ENCODE measurements at regions not wholly inside any gene's neighbourhood (a gene's known extent, or its start where the extent isn't known, plus 50 kb on each side); places are given as distances from the start of the nearest gene placed in this dataset.

DNA sequence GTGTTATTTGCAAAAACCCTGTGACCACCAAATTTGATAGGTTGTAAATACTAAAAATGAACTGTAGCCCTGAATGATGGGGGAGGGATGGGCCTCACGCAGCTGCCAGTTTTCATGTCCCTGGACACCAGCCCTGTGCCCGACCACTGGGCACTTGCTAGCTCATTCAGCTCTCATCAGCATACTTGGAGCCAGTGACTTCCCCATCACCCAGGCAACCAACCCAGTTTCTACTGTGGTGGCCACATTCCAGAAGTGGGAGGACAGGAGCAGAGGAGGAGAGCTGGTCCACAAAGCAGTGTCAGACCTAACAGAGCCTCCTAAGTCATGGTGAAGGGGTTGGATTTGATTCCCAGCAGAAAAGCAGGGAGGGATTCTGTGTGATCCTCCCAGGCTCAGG, 128.2 kb downstream of the CPEB2 start:
- Histone ChIP-seq H3K9me3 (ENCODE audit: control insufficient read depth, insufficient read depth, low read length) (no peaks in the 10 kb centered on the region), H3K4me3 (ENCODE audit: low read depth, low read length) (no peak overlapping the region), H3K4me1 (ENCODE audit: control insufficient read depth, insufficient read depth, low read length) (peaks cover 9% of the 10 kb centered on the region), H3K27ac (ENCODE audit: low read depth, low read length) (no peak overlapping the region), H3K27me3 (ENCODE audit: control insufficient read depth, insufficient read depth, low read length) (no peaks in the 10 kb centered on the region), H3K36me3 (ENCODE audit: control insufficient read depth, insufficient read depth, low read length) (no peaks in the 10 kb centered on the region)
- WGBS (ENCODE audit: insufficient coverage): no CpG with 5 or more reads among the region's 2 CpGs
- peak in 5 of 6 donors; percentile 51 to 88 (median 76) for DNase-seq (ENCODE audit: low read depth in 4 of 6, low spot score in 6 of 6)

DNA sequence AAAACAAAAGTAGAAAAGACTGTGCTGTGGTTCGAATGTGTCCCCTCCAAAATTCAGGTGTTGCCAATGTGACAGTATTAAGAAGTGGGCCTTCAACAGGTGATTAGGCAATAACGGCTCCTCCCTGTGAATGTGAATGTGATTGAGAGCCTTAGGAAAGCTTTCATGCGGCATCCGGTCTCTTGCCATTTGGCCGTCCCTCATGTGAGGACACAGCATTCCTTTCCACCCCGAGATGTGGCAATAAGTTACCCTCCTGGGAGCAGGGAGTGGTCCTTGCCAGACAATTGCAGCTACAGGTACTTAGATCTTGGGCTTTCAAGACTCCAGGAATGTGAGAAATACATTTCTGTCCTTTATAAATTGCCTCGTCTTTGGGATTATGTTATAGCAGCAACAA, 129.3 kb downstream of the CPEB2 start:
- 77% methylated on average over 5 of the region's 7 CpGs for WGBS (ENCODE audit: insufficient coverage)
- Histone ChIP-seq H3K4me3 (ENCODE audit: low read depth, low read length) (no peak overlapping the region), H3K9me3 (ENCODE audit: control insufficient read depth, insufficient read depth, low read length) (peaks cover 1% of the 10 kb centered on the region), H3K27me3 (ENCODE audit: control insufficient read depth, insufficient read depth, low read length) (no peaks in the 10 kb centered on the region), H3K4me1 (ENCODE audit: control insufficient read depth, insufficient read depth, low read length) (peaks cover 9% of the 10 kb centered on the region), H3K27ac (ENCODE audit: low read depth, low read length) (no peak overlapping the region), H3K36me3 (ENCODE audit: control insufficient read depth, insufficient read depth, low read length) (no peaks in the 10 kb centered on the region)
- DNase-seq (ENCODE audit: low read depth in 4 of 6, low spot score in 6 of 6): no peak

DNA sequence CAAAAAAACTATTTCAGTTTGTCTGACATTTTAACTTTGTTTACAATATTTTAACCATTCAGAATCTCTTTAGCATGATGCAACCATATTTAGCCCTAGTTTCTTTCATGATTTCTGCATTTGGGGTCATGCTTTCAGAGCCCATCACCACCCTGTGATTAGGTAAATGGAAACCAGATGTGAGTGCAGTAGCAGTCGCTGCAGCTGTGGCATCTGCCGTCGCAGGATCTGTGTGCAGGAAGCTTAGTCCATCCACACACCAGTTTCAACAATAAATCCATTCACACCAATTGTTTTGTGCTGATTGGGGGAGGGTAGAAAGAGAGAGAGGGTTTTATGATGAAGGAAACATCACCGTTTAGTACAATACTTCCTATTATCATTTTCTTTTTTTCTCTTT, 130.5 kb downstream of the CPEB2 start:
- peaks cover 9% of the 10 kb centered on the region for H3K4me1 ChIP-seq (ENCODE audit: control insufficient read depth, insufficient read depth, low read length)
- WGBS (ENCODE audit: insufficient coverage): no CpG with 5 or more reads among the region's 4 CpGs
- H3K4me3 ChIP-seq (ENCODE audit: low read depth, low read length): no peak overlapping the region
- no peaks in the 10 kb centered on the region for H3K27me3 ChIP-seq (ENCODE audit: control insufficient read depth, insufficient read depth, low read length)
- DNase-seq (ENCODE audit: low read depth in 4 of 6, low spot score in 6 of 6): peak in 1 of 6 donors; percentile 35
- peaks cover 1% of the 10 kb centered on the region for H3K9me3 ChIP-seq (ENCODE audit: control insufficient read depth, insufficient read depth, low read length)
- H3K27ac ChIP-seq (ENCODE audit: low read depth, low read length): no peak overlapping the region
- no peaks in the 10 kb centered on the region for H3K36me3 ChIP-seq (ENCODE audit: control insufficient read depth, insufficient read depth, low read length)

DNA sequence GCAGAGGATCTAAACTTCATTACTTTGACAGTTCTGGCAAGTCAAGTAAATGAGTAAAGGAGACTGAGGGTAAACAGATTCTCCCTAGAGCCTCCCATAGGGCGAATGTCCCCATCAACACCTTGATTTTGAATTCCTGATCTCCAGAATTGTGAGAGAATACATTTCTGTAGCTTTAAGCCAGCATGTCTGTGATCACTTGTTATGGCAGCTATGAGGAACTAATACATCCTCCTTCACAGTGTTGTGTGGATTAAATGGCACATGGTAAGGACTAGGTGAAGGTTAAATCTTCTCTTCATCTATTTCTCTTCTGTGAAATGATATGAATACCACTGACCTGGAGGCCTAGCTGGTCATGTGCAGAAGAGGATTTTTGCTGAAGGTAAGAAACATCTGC, 137.3 kb downstream of the CPEB2 start:
- H3K9me3 ChIP-seq (ENCODE audit: control insufficient read depth, insufficient read depth, low read length): peaks cover 1% of the 10 kb centered on the region
- no peaks in the 10 kb centered on the region for H3K4me1 ChIP-seq (ENCODE audit: control insufficient read depth, insufficient read depth, low read length)
- WGBS (ENCODE audit: insufficient coverage): no CpG with 5 or more reads among the region's 1 CpG
- DNase-seq (ENCODE audit: low read depth in 4 of 6, low spot score in 6 of 6): no peak
- no peak overlapping the region for H3K4me3 ChIP-seq (ENCODE audit: low read depth, low read length)
- no peak overlapping the region for H3K27ac ChIP-seq (ENCODE audit: low read depth, low read length)
- H3K36me3 ChIP-seq (ENCODE audit: control insufficient read depth, insufficient read depth, low read length): no peaks in the 10 kb centered on the region
- no peaks in the 10 kb centered on the region for H3K27me3 ChIP-seq (ENCODE audit: control insufficient read depth, insufficient read depth, low read length)

DNA sequence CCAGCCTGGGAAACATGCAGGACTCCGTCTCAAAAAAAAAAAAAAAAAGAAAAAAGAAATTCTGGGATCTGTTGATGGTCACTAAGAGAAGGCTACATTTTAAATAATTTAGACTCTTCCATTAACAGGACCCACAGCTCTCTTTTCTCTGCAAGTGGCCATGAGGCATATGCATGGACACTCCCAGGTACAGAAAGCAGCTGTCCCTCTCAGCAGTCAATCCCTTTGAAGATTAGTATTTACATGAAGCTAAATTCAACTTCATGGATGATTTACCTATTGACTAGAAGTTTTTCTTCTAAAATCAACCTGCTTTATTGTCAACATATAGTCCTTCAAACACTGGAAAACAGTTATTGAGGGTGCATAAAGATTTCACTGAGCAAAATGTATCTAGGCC, 139.9 kb downstream of the CPEB2 start:
- Histone ChIP-seq H3K9me3 (ENCODE audit: control insufficient read depth, insufficient read depth, low read length) (no peaks in the 10 kb centered on the region), H3K4me3 (ENCODE audit: low read depth, low read length) (no peak overlapping the region), H3K27ac (ENCODE audit: low read depth, low read length) (no peak overlapping the region), H3K36me3 (ENCODE audit: control insufficient read depth, insufficient read depth, low read length) (no peaks in the 10 kb centered on the region), H3K4me1 (ENCODE audit: control insufficient read depth, insufficient read depth, low read length) (peaks cover 5% of the 10 kb centered on the region), H3K27me3 (ENCODE audit: control insufficient read depth, insufficient read depth, low read length) (no peaks in the 10 kb centered on the region)
- DNase-seq (ENCODE audit: low read depth in 4 of 6, low spot score in 6 of 6): no peak
- no CpG with 5 or more reads among the region's 1 CpG for WGBS (ENCODE audit: insufficient coverage)

DNA sequence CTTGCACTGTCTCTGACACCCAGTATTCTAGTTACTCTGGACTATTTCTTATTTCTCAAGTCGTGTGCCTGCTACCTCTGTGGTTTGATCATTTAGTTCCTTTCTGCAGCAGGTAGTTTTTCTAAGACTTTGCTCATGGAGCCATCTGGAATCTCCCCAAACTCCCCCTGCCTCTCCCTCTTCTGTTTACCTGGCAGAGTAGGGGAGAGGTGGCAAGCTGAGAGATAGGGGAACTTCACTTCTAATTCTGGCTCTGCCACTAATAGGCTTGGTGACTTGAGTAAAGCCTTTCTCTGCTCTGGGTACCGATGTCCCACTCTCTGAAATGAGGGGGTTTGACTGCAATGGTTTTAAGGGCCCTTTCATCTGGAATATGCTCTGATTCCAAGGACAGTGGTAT, 141.3 kb downstream of the CPEB2 start:
- 100% methylated on average over 1 of the region's 2 CpGs for WGBS (ENCODE audit: insufficient coverage)
- no peak overlapping the region for H3K27ac ChIP-seq (ENCODE audit: low read depth, low read length)

DNA sequence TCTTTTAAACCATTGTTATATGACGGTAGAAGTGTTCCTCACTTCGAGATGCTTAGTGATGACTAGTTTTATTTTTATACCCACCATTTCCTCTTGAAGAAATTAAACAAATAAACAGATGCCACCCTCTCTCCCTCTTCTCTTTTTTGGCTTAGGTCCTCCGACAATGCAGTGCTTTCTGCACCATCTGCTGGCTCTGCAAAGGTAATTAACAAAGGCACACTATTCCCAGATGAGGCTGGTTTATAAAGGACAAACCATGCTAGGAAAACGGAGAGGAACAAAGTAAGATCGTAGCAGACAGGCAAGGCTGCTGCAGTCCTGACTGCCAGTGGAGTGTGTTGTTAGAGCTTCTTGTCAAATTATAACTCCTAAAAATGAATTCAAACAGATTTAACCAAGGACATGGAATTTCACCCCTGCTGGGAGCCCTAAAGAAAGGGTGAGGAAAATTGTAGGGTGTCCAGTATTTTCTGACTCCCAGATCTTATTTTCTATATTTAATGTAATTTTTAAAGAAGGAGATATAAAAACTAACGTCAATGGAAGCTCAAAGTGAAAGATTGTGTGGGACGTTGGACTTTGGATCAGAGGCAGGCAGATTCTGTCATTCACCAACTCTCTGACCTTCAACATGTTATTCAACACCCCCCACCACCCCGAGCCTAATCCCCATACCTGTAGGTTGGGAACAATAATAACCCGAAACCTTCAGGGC, 142.1 kb downstream of the CPEB2 start:
- Histone ChIP-seq H3K4me3 (ENCODE audit: low read depth, low read length) (no peak overlapping the region), H3K9me3 (ENCODE audit: control insufficient read depth, insufficient read depth, low read length) (no peaks in the 10 kb centered on the region), H3K27me3 (ENCODE audit: control insufficient read depth, insufficient read depth, low read length) (no peaks in the 10 kb centered on the region), H3K36me3 (ENCODE audit: control insufficient read depth, insufficient read depth, low read length) (no peaks in the 10 kb centered on the region), H3K4me1 (ENCODE audit: control insufficient read depth, insufficient read depth, low read length) (peaks cover 23% of the 10 kb centered on the region), H3K27ac (ENCODE audit: low read depth, low read length) (no peak overlapping the region)
- WGBS (ENCODE audit: insufficient coverage): 57% methylated on average over 2 of the region's 9 CpGs
- peak in 2 of 6 donors; percentile 58 to 91 for DNase-seq (ENCODE audit: low read depth in 4 of 6, low spot score in 6 of 6)

More for the DNA sequence above, 141.3 kb downstream of the CPEB2 start:
- Histone ChIP-seq H3K27me3 (ENCODE audit: control insufficient read depth, insufficient read depth, low read length) (no peaks in the 10 kb centered on the region), H3K4me3 (ENCODE audit: low read depth, low read length) (no peak overlapping the region), H3K4me1 (ENCODE audit: control insufficient read depth, insufficient read depth, low read length) (peaks cover 14% of the 10 kb centered on the region), H3K9me3 (ENCODE audit: control insufficient read depth, insufficient read depth, low read length) (no peaks in the 10 kb centered on the region), H3K36me3 (ENCODE audit: control insufficient read depth, insufficient read depth, low read length) (no peaks in the 10 kb centered on the region)
- DNase-seq (ENCODE audit: low read depth in 4 of 6, low spot score in 6 of 6): no peak

DNA sequence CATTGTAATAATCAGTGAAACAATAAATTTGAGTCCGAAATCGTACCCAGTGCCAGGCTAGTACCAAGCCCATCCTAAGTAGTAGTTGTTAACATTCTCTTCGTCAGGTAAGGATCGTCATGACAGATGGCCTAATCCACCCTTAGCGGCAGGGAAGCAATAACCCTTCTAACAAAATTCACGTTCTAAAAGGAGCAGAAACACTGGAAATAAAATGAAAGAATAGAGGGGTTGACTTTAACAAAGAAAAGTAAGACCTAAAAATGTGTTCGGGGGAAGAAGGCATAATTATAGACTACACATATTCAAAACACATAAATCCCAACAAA, 142.7 kb downstream of the CPEB2 start:
- Histone ChIP-seq H3K27me3 (ENCODE audit: control insufficient read depth, insufficient read depth, low read length) (no peaks in the 10 kb centered on the region), H3K9me3 (ENCODE audit: control insufficient read depth, insufficient read depth, low read length) (no peaks in the 10 kb centered on the region), H3K4me3 (ENCODE audit: low read depth, low read length) (no peak overlapping the region), H3K27ac (ENCODE audit: low read depth, low read length) (no peak overlapping the region), H3K36me3 (ENCODE audit: control insufficient read depth, insufficient read depth, low read length) (no peaks in the 10 kb centered on the region), H3K4me1 (ENCODE audit: control insufficient read depth, insufficient read depth, low read length) (peaks cover 28% of the 10 kb centered on the region)
- DNase-seq (ENCODE audit: low read depth in 4 of 6, low spot score in 6 of 6): no peak
- WGBS (ENCODE audit: insufficient coverage): 80% methylated on average over 3 of the region's 7 CpGs

DNA sequence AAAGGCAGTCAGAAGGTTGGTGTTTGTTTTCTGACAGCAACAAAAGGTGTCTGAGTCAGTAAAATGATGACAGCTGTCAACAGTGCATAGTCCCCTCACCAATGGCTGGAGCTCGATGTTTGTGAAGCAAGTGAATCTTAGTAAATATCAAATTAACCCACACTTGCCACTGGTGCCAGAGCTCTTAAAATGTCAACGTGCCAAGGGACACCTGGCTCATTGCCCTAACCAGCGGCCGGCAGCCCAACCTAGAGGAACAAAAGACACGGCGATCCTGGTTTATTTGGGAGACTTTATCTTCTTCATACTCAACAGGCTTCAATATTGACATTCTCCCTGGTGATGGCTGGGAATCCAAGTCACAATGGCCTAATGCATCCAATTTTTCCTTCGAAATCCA, 143.4 kb downstream of the CPEB2 start:
- no peaks in the 10 kb centered on the region for H3K36me3 ChIP-seq (ENCODE audit: control insufficient read depth, insufficient read depth, low read length)
- no peak for DNase-seq (ENCODE audit: low read depth in 4 of 6, low spot score in 6 of 6)
- H3K4me1 ChIP-seq (ENCODE audit: control insufficient read depth, insufficient read depth, low read length): peaks cover 36% of the 10 kb centered on the region
- no peaks in the 10 kb centered on the region for H3K9me3 ChIP-seq (ENCODE audit: control insufficient read depth, insufficient read depth, low read length)
- WGBS (ENCODE audit: insufficient coverage): 46% methylated on average over 4 of the region's 7 CpGs
- H3K4me3 ChIP-seq (ENCODE audit: low read depth, low read length): no peak overlapping the region
- no peak overlapping the region for H3K27ac ChIP-seq (ENCODE audit: low read depth, low read length)
- no peaks in the 10 kb centered on the region for H3K27me3 ChIP-seq (ENCODE audit: control insufficient read depth, insufficient read depth, low read length)

DNA sequence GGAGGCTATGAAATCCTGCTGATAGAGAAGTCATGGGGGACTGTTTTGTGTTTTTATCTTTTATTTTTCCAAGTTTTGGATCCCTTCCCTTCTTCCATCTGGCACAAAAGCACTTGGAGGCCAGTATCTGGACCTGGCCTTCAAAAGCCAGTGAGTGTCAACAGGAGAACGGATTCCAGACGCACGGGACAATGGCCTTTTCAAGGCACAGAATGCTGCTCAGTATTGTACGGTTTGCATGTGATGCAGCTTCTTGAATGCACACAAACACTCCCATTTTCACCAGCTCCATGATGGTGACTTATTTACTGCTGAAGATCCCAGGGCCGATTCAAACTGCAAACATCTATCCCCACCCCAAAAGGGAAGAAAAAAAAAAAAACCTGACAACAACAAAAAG, 145.4 kb downstream of the CPEB2 start:
- Histone ChIP-seq H3K4me1 (ENCODE audit: control insufficient read depth, insufficient read depth, low read length) (peaks cover 36% of the 10 kb centered on the region), H3K27ac (ENCODE audit: low read depth, low read length) (peak overlapping the region; percentile 72), H3K9me3 (ENCODE audit: control insufficient read depth, insufficient read depth, low read length) (no peaks in the 10 kb centered on the region), H3K36me3 (ENCODE audit: control insufficient read depth, insufficient read depth, low read length) (no peaks in the 10 kb centered on the region), H3K4me3 (ENCODE audit: low read depth, low read length) (no peak overlapping the region), H3K27me3 (ENCODE audit: control insufficient read depth, insufficient read depth, low read length) (no peaks in the 10 kb centered on the region)
- peak in 1 of 6 donors; percentile 54 for DNase-seq (ENCODE audit: low read depth in 4 of 6, low spot score in 6 of 6)
- 13% methylated on average over 4 of the region's 5 CpGs for WGBS (ENCODE audit: insufficient coverage)

Data from spinal cord (tissue), 9 donors.